Stimulated activated CD4-positive, alpha-beta T cell treated with anti-CD3 and anti-CD28 coated beads, Interleukin-4, amount 100 ng/mL, for 1 hour (primary cell): ENCODE measurements at regions not wholly inside any gene's neighbourhood (a gene's known extent, or its start where the extent isn't known, plus 50 kb on each side); places are given as distances from the start of the nearest gene placed in this dataset.

Experiments
- DNase-seq: peaks from one replicate; pipeline ENCODE4 v3.0.0-alpha.2; 2020

GRCh38 chr2:83081826-83082690 lies 1377.0 kb downstream of the SUCLG1 start:
- DNase-seq = no peak

DNA sequence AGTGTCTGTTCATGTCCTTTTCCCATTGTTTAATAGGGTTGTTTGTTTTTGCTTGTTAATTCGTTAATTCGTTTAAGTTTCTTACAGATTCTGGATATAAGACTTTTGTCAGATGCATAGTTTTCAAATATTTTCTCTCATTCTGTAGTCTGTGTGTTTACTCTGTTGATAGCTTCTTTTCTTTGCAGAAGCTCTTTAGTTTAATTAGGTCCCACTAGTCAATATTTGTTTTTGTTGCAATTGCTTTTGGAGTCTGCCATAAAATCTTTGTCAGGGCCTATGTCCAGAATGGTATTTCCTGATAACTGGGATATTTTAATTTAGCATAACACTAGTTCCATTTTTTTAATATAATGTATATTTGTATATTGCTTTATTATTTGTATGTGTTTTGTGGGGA lies 1380.1 kb downstream of the SUCLG1 start:
- no peak for DNase-seq

DNA sequence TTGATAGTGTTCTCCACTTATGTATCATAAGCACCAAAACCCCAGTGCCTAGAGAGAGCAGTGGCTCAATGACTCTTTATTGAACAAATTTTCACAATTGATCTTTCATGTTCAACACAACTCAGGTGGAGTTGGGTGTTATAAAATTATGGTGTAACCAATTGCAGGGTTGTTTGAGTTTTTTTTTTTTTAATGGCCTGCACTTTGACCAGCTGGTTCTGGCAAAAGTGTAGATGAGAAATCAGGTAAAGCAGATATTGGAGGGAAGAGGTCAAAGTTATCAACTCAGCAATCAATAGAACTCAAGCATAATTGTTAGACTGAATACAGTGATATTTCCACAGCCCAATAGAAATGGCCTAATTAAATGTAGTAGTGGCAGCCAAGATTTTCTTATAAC lies 1386.3 kb downstream of the SUCLG1 start:
- DNase-seq = no peak

- no peak for DNase-seq
Observed at GRCh38 chr2:83071914-83072313, 1387.2 kb downstream of the SUCLG1 start.

DNA sequence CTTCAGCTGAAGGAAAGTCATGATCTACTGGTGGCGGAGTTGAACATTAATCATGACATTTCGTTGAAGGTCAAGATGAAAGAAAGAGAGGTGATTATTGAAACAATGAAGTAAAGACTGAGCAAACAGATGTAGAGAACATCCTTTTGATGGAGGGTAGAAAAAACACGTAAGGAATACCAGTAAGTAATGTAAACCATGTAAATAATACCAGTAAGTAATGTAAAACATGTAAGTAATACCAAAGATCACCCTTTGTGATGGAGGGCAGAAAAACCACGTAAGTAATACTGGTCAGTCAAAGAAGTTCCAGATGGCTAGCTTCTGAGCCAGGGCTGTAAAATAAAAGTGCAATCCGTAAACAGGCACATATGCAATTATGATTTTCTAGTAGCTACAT lies 1387.7 kb downstream of the SUCLG1 start:
- DNase-seq = no peak

GRCh38 chr2:83069724-83070123 lies 1389.4 kb downstream of the SUCLG1 start:
- DNase-seq = no peak

DNA sequence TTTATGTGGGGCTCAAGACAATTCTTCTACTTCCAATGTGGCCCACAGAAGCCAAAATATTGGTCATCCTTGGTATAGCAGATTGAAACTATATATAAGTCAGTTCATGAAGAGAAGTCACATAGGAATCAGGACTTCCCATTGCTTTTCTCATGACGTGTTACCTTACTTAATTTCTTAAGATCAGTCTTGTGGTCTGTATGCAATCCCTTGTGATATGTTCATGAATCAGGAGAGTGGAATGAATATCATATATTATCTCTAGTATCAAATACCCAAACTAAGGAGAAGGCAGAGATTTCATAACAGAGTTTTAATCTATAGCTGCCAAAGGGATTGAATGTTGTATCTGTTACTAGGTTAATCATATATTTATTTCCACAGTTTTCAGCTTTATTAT lies 1390.4 kb downstream of the SUCLG1 start:
- DNase-seq = no peak

GRCh38 chr2:83067947-83068346 lies 1391.1 kb downstream of the SUCLG1 start:
- no peak for DNase-seq

GRCh38 chr2:83063933-83064332 lies 1395.1 kb downstream of the SUCLG1 start:
- no peak for DNase-seq

- DNase-seq = no peak
Observed at GRCh38 chr2:83063511-83063910, 1395.6 kb downstream of the SUCLG1 start.

DNA sequence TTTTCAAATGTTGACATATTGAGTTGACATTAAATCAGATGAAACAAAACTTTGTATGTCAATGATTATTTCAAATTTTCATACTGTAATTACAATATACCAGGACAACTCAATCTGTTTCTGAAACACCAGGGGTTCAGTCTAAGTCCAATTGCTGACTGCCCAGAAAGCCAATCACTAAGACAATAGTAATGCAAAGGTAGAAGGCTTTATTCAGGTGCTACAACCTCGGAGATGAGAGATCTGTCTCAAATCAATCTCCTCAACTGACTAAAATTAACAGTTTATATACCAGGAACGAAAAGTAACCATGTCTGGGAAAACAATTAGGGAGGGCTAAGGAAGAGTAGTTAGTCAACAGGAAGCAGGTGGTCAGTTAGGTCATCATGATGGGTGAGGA lies 1400.4 kb downstream of the SUCLG1 start:
- no peak for DNase-seq

- DNase-seq = no peak
Observed at GRCh38 chr2:83055376-83056010, 1403.6 kb downstream of the SUCLG1 start.

GRCh38 chr2:83054751-83055150 lies 1404.3 kb downstream of the SUCLG1 start:
- DNase-seq = no peak

- DNase-seq = no peak
Observed at GRCh38 chr2:83051538-83052170, 1407.4 kb downstream of the SUCLG1 start.

DNA sequence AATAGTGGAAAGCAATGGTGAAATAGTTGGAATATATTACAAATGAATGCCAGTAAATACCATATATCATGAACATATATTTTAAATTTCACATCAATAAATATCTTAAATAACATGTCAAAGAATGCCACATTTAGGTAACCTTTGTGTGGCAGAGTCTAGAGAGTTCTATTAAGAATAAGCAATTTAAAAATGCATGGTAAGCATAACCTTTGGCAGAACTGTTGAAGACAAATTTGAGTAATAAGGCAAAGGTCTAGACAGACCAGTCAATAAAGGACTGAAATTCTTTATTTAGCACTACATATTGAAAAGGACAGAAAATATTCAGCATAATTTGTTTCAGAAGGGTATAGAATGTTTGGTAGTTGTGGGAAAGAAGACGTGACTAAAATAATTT lies 1417.0 kb downstream of the SUCLG1 start:
- no peak for DNase-seq

GRCh38 chr2:83022631-83023210 lies 1436.4 kb downstream of the SUCLG1 start:
- DNase-seq = no peak

GRCh38 chr2:83017366-83018090 lies 1441.6 kb downstream of the SUCLG1 start:
- DNase-seq = no peak

GRCh38 chr2:83016343-83017110 lies 1442.6 kb downstream of the SUCLG1 start:
- no peak for DNase-seq

DNA sequence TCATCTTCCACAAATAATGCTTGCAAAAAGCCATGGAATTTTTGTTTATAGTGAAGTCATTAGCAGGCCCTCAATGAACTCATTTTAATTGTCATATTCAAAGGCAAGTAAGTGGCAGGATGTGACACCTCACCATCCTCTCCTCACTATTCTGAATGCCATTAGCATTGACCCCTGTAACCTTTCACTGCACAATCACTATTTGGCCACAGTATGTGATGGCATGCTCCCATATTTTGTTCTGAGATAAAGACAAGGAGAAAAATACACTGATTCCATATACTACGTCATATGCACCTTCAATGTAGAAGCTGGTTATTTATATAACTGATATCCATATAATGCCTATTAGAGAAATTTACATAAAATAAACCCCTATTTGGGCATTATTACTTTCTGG lies 1443.2 kb downstream of the SUCLG1 start:
- DNase-seq = no peak

GRCh38 chr2:83015035-83015715 lies 1443.9 kb downstream of the SUCLG1 start:
- DNase-seq = no peak

GRCh38 chr2:83014462-83014861 lies 1444.6 kb downstream of the SUCLG1 start:
- no peak for DNase-seq

- no peak for DNase-seq
Observed at GRCh38 chr2:83006961-83007360, 1452.1 kb downstream of the SUCLG1 start.
